Keratinocyte (primary cell): ENCODE measurements at regions not wholly inside any gene's neighbourhood (a gene's known extent, or its start where the extent isn't known, plus 50 kb on each side); places are given as distances from the start of the nearest gene placed in this dataset.

Source experiments
- DNase-seq: peaks from one replicate; pipeline ENCODE4 v3.0.0-alpha.2; 2011; ENCODE audit warnings: low read depth, missing footprints, low spot score
- FAIRE-seq: peaks from 2 replicates; lab custom pipeline; 2011; peaks lifted over from hg19 to GRCh38; lab: Jason Lieb, UNC
- H2AFZ ChIP-seq: 2 replicates; pipeline ENCODE4 v1.6.0; 2012; ENCODE audit warnings: low read length, control low read depth, inconsistent platforms; ENCODE audit not compliant: control insufficient read depth
- H3K27ac ChIP-seq: 2 replicates; pipeline ENCODE4 v1.5.1; 2011; ENCODE audit warnings: low read length; ENCODE audit not compliant: control insufficient read depth, insufficient read depth
- H3K27me3 ChIP-seq: 3 replicates; pipeline ENCODE4 v1.6.0; 2011; ENCODE audit warnings: low read length; ENCODE audit not compliant: control insufficient read depth, insufficient read depth; ENCODE audit errors: extremely low read depth
- H3K36me3 ChIP-seq, 2 experiments: 2 replicates in 1 of 2; 3 replicates in 1 of 2; pipeline ENCODE4 v1.5.1; 2011; ENCODE audit warnings: low read length in 2 of 2, mild to moderate bottlenecking in 1 of 2; ENCODE audit not compliant: control insufficient read depth in 2 of 2, insufficient read depth in 2 of 2; ENCODE audit errors: extremely low read depth in 1 of 2
- H3K4me1 ChIP-seq: 3 replicates; pipeline ENCODE4 v1.5.1; 2011; ENCODE audit warnings: low read length; ENCODE audit not compliant: control insufficient read depth, insufficient read depth; ENCODE audit errors: extremely low read depth
- H3K4me2 ChIP-seq: 3 replicates; pipeline ENCODE4 v1.6.0; 2011; ENCODE audit warnings: low read depth, low read length; ENCODE audit not compliant: control insufficient read depth, insufficient read depth; ENCODE audit errors: extremely low read depth
- H3K4me3 ChIP-seq, 3 experiments: fragments of 200-600 bp in 1 of 3; sonication (generic) in 1 of 3; 2 replicates in 2 of 3; 3 replicates in 1 of 3; pipeline ENCODE4 v1.5.1; 2011 to 2016; ENCODE audit warnings: low read length in 3 of 3, mild to moderate bottlenecking in 3 of 3, control low read depth in 2 of 3, inconsistent platforms in 1 of 3, low read depth in 1 of 3, mixed read lengths in 1 of 3, mixed run types in 1 of 3, moderate library complexity in 1 of 3; ENCODE audit not compliant: control insufficient read depth in 2 of 3, insufficient read depth in 2 of 3; ENCODE audit errors: extremely low read depth in 1 of 3
- H3K79me2 ChIP-seq: 2 replicates; pipeline ENCODE4 v1.6.0; 2012; ENCODE audit warnings: low read length; ENCODE audit not compliant: control insufficient read depth, insufficient read depth
- H3K9ac ChIP-seq: 3 replicates; pipeline ENCODE4 v1.6.0; 2011; ENCODE audit warnings: low read length; ENCODE audit not compliant: control insufficient read depth, insufficient read depth; ENCODE audit errors: extremely low read depth
- H3K9me1 ChIP-seq: 3 replicates; pipeline ENCODE4 v1.6.0; 2011; ENCODE audit warnings: low read length; ENCODE audit not compliant: control insufficient read depth, insufficient read depth; ENCODE audit errors: extremely low read depth
- H3K9me3 ChIP-seq: 2 replicates; pipeline ENCODE4 v1.5.1; 2012; ENCODE audit warnings: low read depth, low read length; ENCODE audit not compliant: control insufficient read depth
- H4K20me1 ChIP-seq: 3 replicates; pipeline ENCODE4 v1.6.0; 2011; ENCODE audit warnings: low read length; ENCODE audit not compliant: control insufficient read depth, insufficient read depth; ENCODE audit errors: extremely low read depth
- CTCF ChIP-seq, 3 experiments: IDR thresholded peaks in 1 of 3; conservative IDR thresholded peaks in 1 of 3; optimal IDR thresholded peaks in 1 of 3; 2 replicates in 2 of 3; 3 replicates in 1 of 3; pipeline versions ENCODE3 to v1.5.1; 2011; ENCODE audit warnings: low read length in 3 of 3, mild to moderate bottlenecking in 3 of 3, moderate library complexity in 2 of 3, control low read depth in 1 of 3, inconsistent platforms in 1 of 3; ENCODE audit not compliant: insufficient read depth in 2 of 3; ENCODE audit errors: extremely low read depth in 1 of 3
- EZH2 ChIP-seq: IDR thresholded peaks from one replicate; pipeline ENCODE4 v1.6.1; 2012; ENCODE audit warnings: inconsistent platforms, mild to moderate bottlenecking, low read length, moderate library complexity
- dilution Hi-C: fragments of 300-500 bp; cut with MboI; formaldehyde crosslinking; loops from one replicate; pipeline ENCODE4 v1.7.0; 2020; ENCODE audit warnings: low sequenced_read_pairs; ENCODE audit not compliant: extremely low pct_ligation_motif_present

DNA sequence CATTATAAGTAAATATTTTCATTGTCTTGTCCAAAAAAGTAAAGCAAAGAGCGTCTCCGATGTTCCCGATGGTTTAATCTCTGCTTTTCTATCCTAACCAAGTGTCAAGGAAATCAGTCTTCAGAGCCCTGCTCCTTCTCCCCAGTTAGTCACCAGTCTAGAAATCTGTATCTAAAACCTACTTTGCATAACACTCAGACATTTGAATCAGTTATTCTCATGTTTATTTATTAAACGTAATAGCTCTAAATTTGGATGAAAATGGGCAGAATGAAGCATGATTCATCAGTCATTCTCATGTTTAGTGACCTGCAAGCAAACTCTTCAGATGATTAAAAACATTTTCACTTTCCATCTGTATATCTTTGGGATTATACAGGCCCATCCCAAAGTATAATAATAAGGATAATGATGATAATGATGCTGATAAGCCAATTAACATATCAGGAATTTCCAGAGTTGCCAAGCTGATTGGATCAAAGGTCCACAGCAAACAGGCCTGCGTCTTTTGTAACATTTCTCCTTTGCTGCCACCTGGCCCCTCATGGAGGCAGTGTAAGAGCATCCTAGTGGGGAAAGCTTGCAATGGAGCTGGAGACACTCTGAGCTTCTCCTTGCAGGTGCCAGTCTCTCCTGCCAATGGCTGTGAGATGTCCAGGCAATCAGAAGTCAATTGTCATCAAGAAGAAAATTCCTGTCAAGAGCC lies 273.9 kb downstream of the IGSF11 start:
- Histone ChIP-seq H4K20me1 (no peaks in the 10 kb centered on the region), H3K27ac (no peak overlapping the region), H3K4me3 (no peak overlapping the region), H3K79me2 (no peaks in the 10 kb centered on the region), H3K36me3 (no peaks in the 10 kb centered on the region), H3K4me2 (no peak overlapping the region), H2AFZ (no peak overlapping the region), H3K9ac (no peak overlapping the region), H3K9me1 (no peaks in the 10 kb centered on the region), H3K27me3 (no peaks in the 10 kb centered on the region), H3K4me1 (no peaks in the 10 kb centered on the region), H3K9me3 (no peaks in the 10 kb centered on the region)
- TF ChIP-seq CTCF (optimal IDR thresholded peaks at IDR 0.05 in 1 of 3, IDR thresholded peaks at IDR 0.05 in 1 of 3, conservative IDR thresholded peaks at IDR 0.05 in 1 of 3; ENCODE audit: extremely low read depth in 1 of 3, insufficient read depth in 2 of 3, low read length in 3 of 3): no peak
- no peak for TF ChIP-seq EZH2
- FAIRE-seq (no peak), DNase-seq (no peak)
- dilution Hi-C loops: no loop called here

GRCh38 chr3:118761291-118761606 lies 273.4 kb downstream of the IGSF11 start:
- TF ChIP-seq CTCF (optimal IDR thresholded peaks at IDR 0.05 in 1 of 3, IDR thresholded peaks at IDR 0.05 in 1 of 3, conservative IDR thresholded peaks at IDR 0.05 in 1 of 3; ENCODE audit: extremely low read depth in 1 of 3, insufficient read depth in 2 of 3, low read length in 3 of 3): no peak
- TF ChIP-seq EZH2: no peak

More at GRCh38 chr3:118761291-118761606, 273.4 kb downstream of the IGSF11 start:
- no peak overlapping the region for H2AFZ ChIP-seq
- no peak overlapping the region for H3K9ac ChIP-seq
- FAIRE-seq: no peak
- H3K36me3 ChIP-seq: no peaks in the 10 kb centered on the region
- no peaks in the 10 kb centered on the region for H3K27me3 ChIP-seq
- no peaks in the 10 kb centered on the region for H4K20me1 ChIP-seq
- H3K27ac ChIP-seq: no peak overlapping the region
- H3K4me1 ChIP-seq: no peaks in the 10 kb centered on the region
- H3K4me3 ChIP-seq: no peak overlapping the region
- H3K79me2 ChIP-seq: no peaks in the 10 kb centered on the region
- DNase-seq: no peak
- H3K9me1 ChIP-seq: no peaks in the 10 kb centered on the region
- no peak overlapping the region for H3K4me2 ChIP-seq
- dilution Hi-C loops: no loop called here
- no peaks in the 10 kb centered on the region for H3K9me3 ChIP-seq
